ENCODE measurements at regions not wholly inside any gene's neighbourhood (a gene's known extent, or its start where the extent isn't known, plus 50 kb on each side); places are given as distances from the start of the nearest gene placed in this dataset.

- Histone ChIP-seq H3K36me3 (ENCODE audit: control insufficient read depth, insufficient read depth, low read length) (no peaks in the 10 kb centered on the region), H3K27me3 (ENCODE audit: control insufficient read depth, insufficient read depth, low read length) (no peaks in the 10 kb centered on the region), H4K5ac (ENCODE audit: low read depth, low read length) (no peak overlapping the region), H3K18ac (ENCODE audit: low read depth, low read length) (no peak overlapping the region), H2BK15ac (ENCODE audit: low read depth, low read length) (no peak overlapping the region), H3K23ac (ENCODE audit: low read depth, low read length) (no peak overlapping the region), H2BK20ac (ENCODE audit: low read depth, low read length) (no peak overlapping the region), H3K4me3 (ENCODE audit: insufficient read depth, low read depth, low read length) (no peak overlapping the region), H4K91ac (ENCODE audit: insufficient read depth, low read depth, low read length) (no peak overlapping the region), H3K4ac (ENCODE audit: low read depth, low read length) (no peak overlapping the region), H3K9ac (ENCODE audit: low read depth, low read length) (no peak overlapping the region), H3K4me1 (ENCODE audit: control insufficient read depth, insufficient read depth, low read length) (no peaks in the 10 kb centered on the region), H3K56ac (ENCODE audit: extremely low read depth, insufficient read depth, low read length) (no peak overlapping the region), H4K20me1 (ENCODE audit: insufficient read depth, low read length) (no peaks in the 10 kb centered on the region), H3K9me1 (ENCODE audit: insufficient read depth, low read length) (no peaks in the 10 kb centered on the region), H2BK5ac (ENCODE audit: low read depth, low read length, poor library complexity, severe bottlenecking) (no peak overlapping the region), H2BK120ac (ENCODE audit: low read depth, low read length) (no peak overlapping the region), H3K27ac (ENCODE audit: insufficient read depth, low read length) (no peak overlapping the region), H2AK5ac (ENCODE audit: low read depth, low read length) (no peak overlapping the region), H3K79me1 (ENCODE audit: low read depth in 1 of 2, low read length in 2 of 2) (no peaks in the 10 kb centered on the region), H2AFZ (replicated peaks; ENCODE audit: low read length, poor library complexity) (no peak overlapping the region), H3K4me2 (ENCODE audit: low read depth, low read length) (no peak overlapping the region), H3K9me3 (ENCODE audit: control insufficient read depth, insufficient read depth, low read length) (peaks cover 48% of the 10 kb centered on the region), H2AK9ac (replicated peaks; ENCODE audit: low read depth, low read length, poor library complexity) (no peak overlapping the region), H4K8ac (ENCODE audit: low read depth in 2 of 2, low read length in 2 of 2) (no peak overlapping the region), H3K14ac (replicated peaks; ENCODE audit: low read depth, low read length) (no peak overlapping the region)
- POLR2A ChIA-PET (ENCODE audit: unreplicated experiment) = no interaction called here
- no TSS peak for BruUV-seq (replicated peaks)
- dilution Hi-C loops (cut with HindIII; ENCODE audit: low sequenced_read_pairs, unreplicated experiment) = no loop called here
- ATAC-seq (ENCODE audit: low read depth) = no peak
- TF ChIP-seq RAD21 (IDR thresholded peaks at IDR 0.05; ENCODE audit: low read length) (no peak), MAFK (IDR thresholded peaks at IDR 0.05; ENCODE audit: low read depth, low read length) (no peak), MAZ (IDR thresholded peaks at IDR 0.05; ENCODE audit: borderline replicate concordance, low read depth, low read length) (no peak), USF2 (IDR thresholded peaks at IDR 0.05; ENCODE audit: low read depth, low read length) (no peak), MXI1 (IDR thresholded peaks at IDR 0.05; ENCODE audit: borderline replicate concordance, low read depth, low read length) (no peak)
- in situ Hi-C loops (cut with MboI; ENCODE audit: low sequenced_read_pairs) = no loop called here
- CTCF ChIA-PET = no interaction called here
- 49% methylated on average over 6 of the region's 8 CpGs; no CpG with 5 or more reads in 1 of the 2 experiments for WGBS, 2 experiments (ENCODE audit: extremely low coverage in 2 of 2, insufficient read length in 1 of 2)
- DNase-seq = no peak
- intact Hi-C loops (cut with micrococcal nuclease) = no loop called here
Observed at GRCh38 chr2:2719781-2720180, 388.7 kb upstream of the MYT1L start.
